ENCODE measurements at regions not wholly inside any gene's neighbourhood (a gene's known extent, or its start where the extent isn't known, plus 50 kb on each side); places are given as distances from the start of the nearest gene placed in this dataset.

- DNase-seq (ENCODE audit: low spot score): no peak
Measured at GRCh38 chr5:52409835-52410234, 377.9 kb upstream of the ITGA1 start.

DNA sequence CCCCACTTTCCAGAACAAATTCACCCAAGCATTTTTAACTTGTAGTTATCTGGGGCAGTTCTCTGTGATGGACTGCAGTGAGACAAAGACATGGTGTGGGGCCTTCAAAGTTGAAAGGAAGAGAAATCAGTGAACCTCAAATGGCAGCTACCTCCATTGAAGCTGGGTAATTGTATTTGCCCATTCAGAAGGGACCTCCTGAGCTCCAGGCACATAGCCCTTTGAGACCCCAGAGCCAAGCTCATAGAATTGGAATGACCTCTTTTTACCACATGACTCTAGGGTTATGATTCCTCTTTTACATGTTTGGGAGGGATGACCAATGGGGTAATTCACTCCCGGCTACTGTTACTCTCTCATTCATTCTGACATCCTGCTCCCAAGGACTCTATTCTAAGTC is 368.4 kb upstream of the ITGA1 start:
- DNase-seq (ENCODE audit: low spot score): no peak

- DNase-seq (ENCODE audit: low spot score): no peak
Measured at GRCh38 chr5:52427615-52428014, 360.1 kb upstream of the ITGA1 start.

- no peak for DNase-seq (ENCODE audit: low spot score)
Measured at GRCh38 chr5:52428977-52429489, 358.7 kb upstream of the ITGA1 start.

GRCh38 chr5:52441768-52442167 is 345.9 kb upstream of the ITGA1 start:
- no peak for DNase-seq (ENCODE audit: low spot score)

DNA sequence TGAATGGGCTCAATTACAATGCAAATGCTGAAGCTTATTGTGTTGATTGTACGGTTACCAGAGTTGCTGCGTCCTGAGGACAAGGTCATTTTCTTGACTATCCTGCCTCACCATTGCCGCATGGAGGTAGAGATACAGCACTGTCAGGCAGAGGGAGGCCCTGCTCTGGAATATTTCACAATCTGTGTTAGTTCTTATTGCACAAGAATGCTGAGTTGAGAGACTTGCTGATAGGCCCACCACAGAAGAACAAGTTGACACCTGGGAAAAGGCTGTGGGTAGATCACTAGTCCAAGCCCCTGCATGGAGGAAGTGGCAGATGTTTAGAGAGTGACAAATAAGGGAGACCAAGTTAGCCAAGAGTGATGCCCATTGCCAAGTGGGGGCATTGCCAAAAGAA is 344.5 kb upstream of the ITGA1 start:
- no peak for DNase-seq (ENCODE audit: low spot score)

- DNase-seq (ENCODE audit: low spot score): no peak
Measured at GRCh38 chr5:52448111-52448510, 339.6 kb upstream of the ITGA1 start.

- no peak for DNase-seq (ENCODE audit: low spot score)
Measured at GRCh38 chr5:52449516-52449915, 338.2 kb upstream of the ITGA1 start.

- DNase-seq (ENCODE audit: low spot score): no peak
Measured at GRCh38 chr5:52452098-52452497, 335.6 kb upstream of the ITGA1 start.

DNA sequence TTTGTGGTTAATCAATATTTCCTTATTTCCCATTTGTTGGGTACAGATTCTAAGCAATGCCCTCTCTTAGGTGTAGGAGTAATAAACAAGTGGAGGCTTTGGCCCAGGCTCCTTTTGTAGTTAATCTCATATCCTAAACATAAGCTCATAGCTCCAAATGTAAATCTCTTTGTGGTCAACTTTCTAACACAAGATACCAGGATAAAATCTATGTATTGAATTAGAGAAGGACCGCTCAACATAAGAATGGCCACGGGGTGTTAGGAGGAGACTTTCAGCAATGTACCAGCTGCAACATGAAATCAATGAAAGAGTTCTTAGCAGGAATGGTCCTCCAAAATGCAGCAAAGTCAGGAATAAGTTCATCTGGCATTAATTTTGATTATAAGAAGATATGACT is 334.5 kb upstream of the ITGA1 start:
- DNase-seq (ENCODE audit: low spot score): no peak

GRCh38 chr5:52455920-52456319 is 331.8 kb upstream of the ITGA1 start:
- DNase-seq (ENCODE audit: low spot score): no peak

- DNase-seq (ENCODE audit: low spot score): no peak
Measured at GRCh38 chr5:52457810-52458209, 329.9 kb upstream of the ITGA1 start.

GRCh38 chr5:52466113-52466512 is 321.6 kb upstream of the ITGA1 start:
- DNase-seq (ENCODE audit: low spot score): no peak

GRCh38 chr5:52466749-52467520 is 320.8 kb upstream of the ITGA1 start:
- DNase-seq (ENCODE audit: low spot score): no peak

- DNase-seq (ENCODE audit: low spot score): no peak
Measured at GRCh38 chr5:52468976-52469375, 318.7 kb upstream of the ITGA1 start.

DNA sequence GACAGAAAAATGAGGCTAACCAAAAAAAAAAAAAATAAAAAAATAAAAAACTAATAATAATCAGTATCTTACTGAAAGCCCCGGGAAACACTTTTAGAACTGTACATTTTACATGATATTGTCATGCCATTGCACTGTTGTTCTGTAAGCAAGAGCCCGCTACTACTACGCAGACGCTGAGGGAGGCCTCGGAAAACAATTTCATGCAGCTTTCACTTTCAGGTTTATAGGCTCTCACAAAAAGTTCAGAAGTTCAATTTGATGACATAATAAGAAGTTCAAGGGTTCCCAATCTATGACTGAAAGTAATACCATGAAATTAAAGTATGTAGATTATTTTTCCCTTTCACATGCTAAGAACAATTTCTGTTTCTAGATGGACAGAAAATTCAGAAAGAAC is 318.3 kb upstream of the ITGA1 start:
- DNase-seq (ENCODE audit: low spot score): peak; percentile 10

DNA sequence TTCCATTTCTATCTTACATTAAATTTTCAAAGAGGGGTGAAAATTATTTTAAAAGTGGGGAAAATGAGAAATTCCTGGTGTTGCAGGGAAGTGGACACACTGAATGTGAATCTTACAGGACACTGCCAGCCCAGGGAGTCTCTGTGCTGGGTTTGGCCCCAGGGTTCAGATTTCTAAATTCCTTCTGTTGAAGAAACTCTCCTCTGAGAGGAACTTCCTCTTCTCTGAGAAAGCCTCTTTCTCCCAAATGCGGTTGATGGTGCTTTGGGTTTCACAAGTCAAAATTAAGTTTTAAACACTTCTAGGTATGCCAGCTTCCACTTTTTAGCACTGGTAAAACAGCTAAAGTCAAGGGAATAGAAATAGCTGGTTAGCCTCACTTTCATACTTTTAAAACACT is 317.9 kb upstream of the ITGA1 start:
- DNase-seq (ENCODE audit: low spot score): no peak

DNA sequence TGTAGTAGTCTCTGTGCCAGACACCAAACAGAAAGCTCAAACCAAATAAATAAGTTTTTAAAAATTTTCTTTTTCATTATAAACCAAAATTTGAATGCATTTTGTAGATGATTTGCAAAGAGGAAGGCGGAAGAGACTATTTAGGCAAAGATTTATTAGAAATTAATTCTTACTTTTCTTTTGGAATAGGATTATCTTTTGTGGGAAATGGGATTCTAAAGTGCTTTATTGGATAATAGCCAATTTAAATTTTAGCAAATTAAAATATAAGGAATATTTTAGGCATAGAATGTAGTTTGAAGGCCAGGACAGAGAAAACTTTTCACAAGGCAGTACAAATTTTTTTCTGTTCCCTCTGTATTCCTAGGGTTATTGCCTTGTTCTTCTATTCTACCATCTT is 311.4 kb upstream of the ITGA1 start:
- no peak for DNase-seq (ENCODE audit: low spot score)

GRCh38 chr5:52481201-52481600 is 306.5 kb upstream of the ITGA1 start:
- DNase-seq (ENCODE audit: low spot score): no peak

DNA sequence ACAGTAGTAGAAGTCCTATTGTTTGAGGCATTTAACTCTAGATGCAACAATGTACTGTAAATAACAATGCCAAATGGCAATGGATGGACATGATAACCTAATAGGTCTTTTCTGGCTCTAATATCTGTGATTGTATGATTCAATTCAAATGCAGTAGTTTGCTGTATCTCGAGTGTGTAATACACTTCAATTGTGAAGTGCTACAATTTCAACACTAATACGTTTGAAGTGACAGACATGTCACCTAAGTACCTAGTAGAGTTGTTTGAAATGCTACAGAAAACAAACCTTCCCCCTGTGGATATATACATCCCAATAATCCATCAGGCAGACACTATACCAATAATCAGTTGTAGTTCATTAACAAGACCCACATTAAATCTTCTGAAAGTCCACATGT is 305.9 kb upstream of the ITGA1 start:
- no peak for DNase-seq (ENCODE audit: low spot score)

GRCh38 chr5:52491071-52491787 is 296.5 kb upstream of the ITGA1 start:
- DNase-seq (ENCODE audit: low spot score): no peak

- no peak for DNase-seq (ENCODE audit: low spot score)
Measured at GRCh38 chr5:52491818-52492217, 295.9 kb upstream of the ITGA1 start.

DNA sequence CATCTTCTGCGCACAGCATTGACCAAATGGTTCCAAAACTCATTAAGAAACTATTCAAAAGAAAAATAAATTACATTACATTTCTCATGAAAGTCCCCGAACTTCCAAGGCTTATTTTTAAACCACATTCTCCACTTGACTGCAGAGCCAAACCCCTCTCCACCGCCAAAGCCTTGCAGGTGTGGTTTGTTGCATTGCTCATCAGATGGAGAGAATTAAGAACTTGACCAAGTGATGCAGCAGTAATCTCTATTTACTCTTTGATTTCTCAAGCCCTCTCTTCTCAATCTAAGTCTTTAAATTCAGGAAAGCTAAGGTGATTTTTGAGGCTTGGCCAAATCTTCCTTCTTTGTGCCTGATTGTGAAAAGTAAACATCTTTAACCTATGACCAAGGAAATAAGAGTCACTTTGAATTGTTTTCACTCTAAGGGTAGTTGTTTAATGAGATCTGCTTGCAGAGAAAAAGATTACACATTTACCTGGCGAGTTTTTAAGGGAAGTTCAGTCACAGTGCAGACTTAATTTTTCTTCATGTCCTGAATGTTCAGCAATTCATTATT is 290.5 kb upstream of the ITGA1 start:
- DNase-seq (ENCODE audit: low spot score): no peak
